ENCODE measurements at regions not wholly inside any gene's neighbourhood (a gene's known extent, or its start where the extent isn't known, plus 50 kb on each side); places are given as distances from the start of the nearest gene placed in this dataset.

DNA sequence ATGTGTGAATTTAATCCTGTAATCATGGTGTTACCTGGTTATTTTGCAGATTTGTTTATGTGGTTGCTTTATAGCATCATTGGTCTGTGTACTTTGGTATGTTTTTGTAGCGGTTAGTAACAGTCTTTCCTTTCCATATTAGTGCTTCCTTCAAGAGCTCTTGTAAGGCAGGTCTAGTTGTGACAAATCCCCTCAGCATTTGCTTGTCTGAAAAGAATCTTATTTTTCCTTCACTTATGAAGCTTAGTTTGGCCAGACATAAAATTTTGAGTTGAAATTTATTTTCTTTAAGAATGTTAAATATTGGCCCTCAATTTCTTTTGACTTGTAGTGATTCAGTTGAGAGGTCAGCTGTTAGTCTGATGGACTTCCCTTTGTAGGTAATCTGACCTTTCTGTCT lies 1096.1 kb upstream of the SLIT2 start:
- TF ChIP-seq CTCF (IDR thresholded peaks at IDR 0.05) = no peak
- no peak for TF ChIP-seq POLR2A (IDR thresholded peaks at IDR 0.05)

All from adrenal gland (tissue), 5 donors.